ENCODE measurements at regions not wholly inside any gene's neighbourhood (a gene's known extent, or its start where the extent isn't known, plus 50 kb on each side); places are given as distances from the start of the nearest gene placed in this dataset.

- TF ChIP-seq EZH2phosphoT487 (IDR thresholded peaks at IDR 0.05; ENCODE audit: borderline replicate concordance, low read length) (no peak), EZH2 (IDR thresholded peaks at IDR 0.05; ENCODE audit: low read length, unreplicated experiment) (no peak), CTCF (conservative IDR thresholded peaks at IDR 0.05; ENCODE audit: low read depth, low read length) (no peak)
- no peaks in the 10 kb centered on the region for H4K20me1 ChIP-seq (ENCODE audit: low read length)
- no peak overlapping the region for H3K4me2 ChIP-seq (ENCODE audit: low read length)
- H3K9me2 ChIP-seq (replicated peaks; ENCODE audit: low read length): no peaks in the 10 kb centered on the region
- no peaks in the 10 kb centered on the region for H3K9me3 ChIP-seq (ENCODE audit: low read length)
- ChIA-PET CTCF (no interaction called here), POLR2A (ENCODE audit: unreplicated experiment) (no interaction called here)
- no peak overlapping the region for H3K4me3 ChIP-seq (ENCODE audit: low read length)
- H3K4me1 ChIP-seq (ENCODE audit: insufficient read depth, low read length): no peaks in the 10 kb centered on the region
- DNase-seq (no peak), ATAC-seq (no peak)
- intact Hi-C loops (cut with micrococcal nuclease): no loop called here
- no peak overlapping the region for H3K9ac ChIP-seq (ENCODE audit: low read length)
- H3F3A ChIP-seq (ENCODE audit: low read length, unreplicated experiment): no peaks in the 10 kb centered on the region
- H3K79me2 ChIP-seq (ENCODE audit: low read length): no peaks in the 10 kb centered on the region
- H3K27ac ChIP-seq (ENCODE audit: low read length): no peak overlapping the region
- BruUV-seq (replicated peaks): no TSS peak
- H3K36me3 ChIP-seq (ENCODE audit: low read depth, low read length): no peaks in the 10 kb centered on the region
- no peaks in the 10 kb centered on the region for H3K27me3 ChIP-seq (ENCODE audit: low read length)
- no peak overlapping the region for H2AFZ ChIP-seq (ENCODE audit: low read length)
Observed at GRCh38 chr18:40469851-40470250, 1485.2 kb upstream of the PIK3C3 start.

- Histone ChIP-seq H3K79me2 (ENCODE audit: low read length) (no peaks in the 10 kb centered on the region), H2AFZ (ENCODE audit: low read length) (no peak overlapping the region), H3K27ac (ENCODE audit: low read length) (no peak overlapping the region), H4K20me1 (ENCODE audit: low read length) (no peaks in the 10 kb centered on the region), H3K27me3 (ENCODE audit: low read length) (no peaks in the 10 kb centered on the region), H3K4me2 (ENCODE audit: low read length) (no peak overlapping the region), H3F3A (ENCODE audit: low read length, unreplicated experiment) (no peaks in the 10 kb centered on the region), H3K9me2 (replicated peaks; ENCODE audit: low read length) (no peaks in the 10 kb centered on the region), H3K4me3 (ENCODE audit: low read length) (no peak overlapping the region), H3K9me3 (ENCODE audit: low read length) (no peaks in the 10 kb centered on the region), H3K9ac (ENCODE audit: low read length) (no peak overlapping the region), H3K4me1 (ENCODE audit: insufficient read depth, low read length) (no peaks in the 10 kb centered on the region), H3K36me3 (ENCODE audit: low read depth, low read length) (no peaks in the 10 kb centered on the region)
- intact Hi-C loops (cut with micrococcal nuclease): no loop called here
- DNase-seq: no peak
- TF ChIP-seq EZH2 (IDR thresholded peaks at IDR 0.05; ENCODE audit: low read length, unreplicated experiment): no peak
- TF ChIP-seq EZH2phosphoT487 (IDR thresholded peaks at IDR 0.05; ENCODE audit: borderline replicate concordance, low read length): no peak
- no peak for TF ChIP-seq CTCF (conservative IDR thresholded peaks at IDR 0.05; ENCODE audit: low read depth, low read length)
- ChIA-PET CTCF (no interaction called here), POLR2A (ENCODE audit: unreplicated experiment) (no interaction called here)
- BruUV-seq (replicated peaks): no TSS peak
- ATAC-seq: no peak
Observed at GRCh38 chr18:40469316-40469715, 1485.7 kb upstream of the PIK3C3 start.

- Histone ChIP-seq H3K4me2 (ENCODE audit: low read length) (no peak overlapping the region), H3F3A (ENCODE audit: low read length, unreplicated experiment) (no peaks in the 10 kb centered on the region)
- CTCF ChIA-PET: no interaction called here
Observed at GRCh38 chr18:40464032-40464431, 1491.0 kb upstream of the PIK3C3 start.

More at GRCh38 chr18:40464032-40464431, 1491.0 kb upstream of the PIK3C3 start:
- TF ChIP-seq EZH2phosphoT487 (IDR thresholded peaks at IDR 0.05; ENCODE audit: borderline replicate concordance, low read length) (no peak), CTCF (conservative IDR thresholded peaks at IDR 0.05; ENCODE audit: low read depth, low read length) (no peak), EZH2 (IDR thresholded peaks at IDR 0.05; ENCODE audit: low read length, unreplicated experiment) (no peak)
- H3K9me3 ChIP-seq (ENCODE audit: low read length): no peaks in the 10 kb centered on the region
- no peak for ATAC-seq
- no peaks in the 10 kb centered on the region for H3K4me1 ChIP-seq (ENCODE audit: insufficient read depth, low read length)
- H3K79me2 ChIP-seq (ENCODE audit: low read length): no peaks in the 10 kb centered on the region
- POLR2A ChIA-PET (ENCODE audit: unreplicated experiment): no interaction called here
- H3K36me3 ChIP-seq (ENCODE audit: low read depth, low read length): no peaks in the 10 kb centered on the region
- intact Hi-C loops (cut with micrococcal nuclease): no loop called here
- DNase-seq: no peak
- H3K27me3 ChIP-seq (ENCODE audit: low read length): no peaks in the 10 kb centered on the region
- H3K9me2 ChIP-seq (replicated peaks; ENCODE audit: low read length): no peaks in the 10 kb centered on the region
- no peak overlapping the region for H3K9ac ChIP-seq (ENCODE audit: low read length)
- no peaks in the 10 kb centered on the region for H4K20me1 ChIP-seq (ENCODE audit: low read length)
- no peak overlapping the region for H3K4me3 ChIP-seq (ENCODE audit: low read length)
- no peak overlapping the region for H3K27ac ChIP-seq (ENCODE audit: low read length)
- H2AFZ ChIP-seq (ENCODE audit: low read length): no peak overlapping the region
- no TSS peak for BruUV-seq (replicated peaks)
